Colonic mucosa (tissue), 4 donors: ENCODE measurements at regions not wholly inside any gene's neighbourhood (a gene's known extent, or its start where the extent isn't known, plus 50 kb on each side); places are given as distances from the start of the nearest gene placed in this dataset.

ENCODE experiments used
- DNase-seq: peaks from one replicate; pipeline ENCODE4 v3.0.0-alpha.2; 2020
- H3K27ac ChIP-seq: fragments of 200-600 bp; one replicate; pipeline ENCODE4 v1.8.0; 2021
- H3K27me3 ChIP-seq: fragments of 200-600 bp; one replicate; pipeline ENCODE4 v1.8.0; 2021
- H3K36me3 ChIP-seq: fragments of 200-600 bp; one replicate; pipeline ENCODE4 v1.8.0; 2021
- H3K4me1 ChIP-seq: fragments of 200-600 bp; one replicate; pipeline ENCODE4 v1.8.0; 2021; ENCODE audit warnings: mild to moderate bottlenecking
- H3K4me3 ChIP-seq: fragments of 200-600 bp; one replicate; pipeline ENCODE4 v1.8.0; 2021
- H3K9ac ChIP-seq, 2 donors: one replicate each; pipeline ENCODE4 v1.7.0; 2013; ENCODE audit warnings: control low read depth in 2 of 2, low read depth in 2 of 2, low read length in 2 of 2
- H3K9me3 ChIP-seq: fragments of 200-600 bp; one replicate; pipeline ENCODE4 v1.8.0; 2021
- intact Hi-C: fragments of 100-400 bp; cut with DNase I; formaldehyde crosslinking; loops from one replicate; pipeline ENCODE4 v1.14.1; 2022
- TF ChIP-seq, protein P1 (sequence below): fragments of 200-600 bp; IDR thresholded peaks from one replicate; pipeline ENCODE4 v1.8.0; 2022; ENCODE audit warnings: antibody characterized with exemption, mild to moderate bottlenecking
- donor health status: healthy.
- donor health status: DM: no; HTN: no; CAD: no.
- donor health status: DM: no; HTN: no; CAD: no.

DNA sequence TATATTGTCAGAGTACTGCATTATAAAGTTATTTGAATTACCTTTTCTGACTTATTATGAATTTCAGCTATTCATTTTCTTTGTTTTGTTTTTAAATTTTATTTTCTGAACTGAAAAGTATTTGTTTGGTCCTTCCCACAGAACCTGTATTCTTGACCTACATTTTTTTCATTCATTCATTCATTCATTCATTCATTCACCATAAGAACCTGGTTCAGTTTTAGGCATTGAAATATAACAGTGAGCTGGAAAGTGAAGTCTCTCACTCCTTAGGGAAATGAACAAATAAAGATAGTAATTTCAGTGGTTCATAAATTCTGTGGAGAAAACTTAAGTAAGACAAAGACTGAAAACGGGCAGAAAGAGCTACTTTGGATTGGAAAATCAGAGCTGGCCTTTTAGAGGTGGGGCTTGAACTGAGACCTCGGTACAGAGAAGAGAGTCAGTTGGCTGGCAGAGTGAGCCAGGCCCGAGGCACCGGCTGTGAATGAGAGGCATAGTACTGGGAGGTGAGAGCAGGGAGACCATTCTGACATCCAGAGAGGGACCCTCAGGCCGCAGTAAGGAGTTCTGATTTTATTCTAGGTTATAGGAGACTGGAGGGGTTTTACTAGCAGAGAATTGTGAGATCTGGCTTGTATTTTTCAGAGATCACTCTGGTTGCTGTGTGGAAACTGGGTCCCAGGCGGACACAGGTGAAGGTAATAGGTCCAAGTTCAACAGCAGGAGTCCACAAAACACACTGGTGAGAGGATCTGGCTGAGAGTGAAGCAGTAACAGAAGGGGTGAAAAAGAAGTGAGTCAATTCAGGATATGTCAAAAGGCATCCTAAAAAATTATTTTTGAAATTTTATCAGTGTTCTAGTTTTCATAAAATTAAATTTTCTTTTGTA lies 75.8 kb upstream of the FN1 start:
- H3K27ac ChIP-seq: no peak overlapping the region
- H3K4me1 ChIP-seq: no peaks in the 10 kb centered on the region
- TF ChIP-seq, protein P1, sequence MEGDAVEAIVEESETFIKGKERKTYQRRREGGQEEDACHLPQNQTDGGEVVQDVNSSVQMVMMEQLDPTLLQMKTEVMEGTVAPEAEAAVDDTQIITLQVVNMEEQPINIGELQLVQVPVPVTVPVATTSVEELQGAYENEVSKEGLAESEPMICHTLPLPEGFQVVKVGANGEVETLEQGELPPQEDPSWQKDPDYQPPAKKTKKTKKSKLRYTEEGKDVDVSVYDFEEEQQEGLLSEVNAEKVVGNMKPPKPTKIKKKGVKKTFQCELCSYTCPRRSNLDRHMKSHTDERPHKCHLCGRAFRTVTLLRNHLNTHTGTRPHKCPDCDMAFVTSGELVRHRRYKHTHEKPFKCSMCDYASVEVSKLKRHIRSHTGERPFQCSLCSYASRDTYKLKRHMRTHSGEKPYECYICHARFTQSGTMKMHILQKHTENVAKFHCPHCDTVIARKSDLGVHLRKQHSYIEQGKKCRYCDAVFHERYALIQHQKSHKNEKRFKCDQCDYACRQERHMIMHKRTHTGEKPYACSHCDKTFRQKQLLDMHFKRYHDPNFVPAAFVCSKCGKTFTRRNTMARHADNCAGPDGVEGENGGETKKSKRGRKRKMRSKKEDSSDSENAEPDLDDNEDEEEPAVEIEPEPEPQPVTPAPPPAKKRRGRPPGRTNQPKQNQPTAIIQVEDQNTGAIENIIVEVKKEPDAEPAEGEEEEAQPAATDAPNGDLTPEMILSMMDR: no peak
- no peaks in the 10 kb centered on the region for H3K9me3 ChIP-seq
- H3K4me3 ChIP-seq: no peak overlapping the region
- H3K9ac ChIP-seq: no peak overlapping the region
- intact Hi-C loops: no loop called here
- no peaks in the 10 kb centered on the region for H3K36me3 ChIP-seq
- DNase-seq: no peak
- no peaks in the 10 kb centered on the region for H3K27me3 ChIP-seq

DNA sequence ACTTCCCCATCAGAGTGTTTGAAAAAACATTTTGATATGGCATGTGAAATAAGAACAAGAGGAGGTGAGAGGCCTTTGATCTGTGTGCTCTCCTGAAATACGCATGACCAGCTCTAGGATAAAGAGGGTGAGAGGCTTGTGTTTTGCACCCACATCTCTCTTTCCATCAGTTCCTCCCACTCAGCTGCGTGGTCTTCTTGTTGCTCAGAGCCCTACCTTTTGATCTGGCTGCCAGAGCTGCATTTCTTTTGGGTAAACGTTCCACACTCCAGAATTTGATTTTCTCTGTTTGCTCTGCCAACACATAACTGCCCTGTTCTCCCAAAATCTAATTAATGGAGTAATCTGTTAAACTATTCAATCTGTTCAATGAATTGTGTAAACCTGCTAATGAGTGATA lies 72.0 kb upstream of the FN1 start:
- no peaks in the 10 kb centered on the region for H3K27me3 ChIP-seq
- TF ChIP-seq, protein P1: no peak

DNA sequence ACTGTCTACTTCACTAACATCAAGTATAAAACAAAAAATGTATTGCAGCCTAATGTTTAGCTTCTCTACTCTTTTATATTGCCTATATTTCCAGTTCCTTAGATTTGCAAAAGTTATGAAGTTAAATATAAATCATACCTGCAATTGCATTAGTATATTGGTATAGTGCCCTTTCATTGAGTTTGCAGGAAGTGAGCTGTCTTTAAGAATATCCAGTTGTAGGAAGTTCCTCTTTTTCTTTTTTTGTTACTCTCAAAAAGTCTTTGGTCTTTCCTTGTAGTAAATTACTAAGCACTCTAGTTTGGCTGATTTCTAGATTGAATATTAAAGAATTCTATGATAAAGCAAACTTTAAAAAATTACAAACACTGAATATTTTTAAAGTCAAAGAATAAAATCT lies 71.3 kb upstream of the FN1 start:
- Histone ChIP-seq H3K9ac (no peak overlapping the region), H3K36me3 (no peaks in the 10 kb centered on the region), H3K9me3 (no peaks in the 10 kb centered on the region), H3K4me3 (no peak overlapping the region), H3K27ac (no peak overlapping the region), H3K4me1 (no peaks in the 10 kb centered on the region), H3K27me3 (no peaks in the 10 kb centered on the region)
- intact Hi-C loops: no loop called here
- TF ChIP-seq, protein P1: no peak
- DNase-seq: no peak

More for the DNA sequence above, 72.0 kb upstream of the FN1 start:
- Histone ChIP-seq H3K9me3 (no peaks in the 10 kb centered on the region), H3K36me3 (no peaks in the 10 kb centered on the region), H3K9ac (no peak overlapping the region), H3K4me1 (no peaks in the 10 kb centered on the region), H3K4me3 (no peak overlapping the region), H3K27ac (no peak overlapping the region)
- no peak for DNase-seq
- intact Hi-C loops: no loop called here

DNA sequence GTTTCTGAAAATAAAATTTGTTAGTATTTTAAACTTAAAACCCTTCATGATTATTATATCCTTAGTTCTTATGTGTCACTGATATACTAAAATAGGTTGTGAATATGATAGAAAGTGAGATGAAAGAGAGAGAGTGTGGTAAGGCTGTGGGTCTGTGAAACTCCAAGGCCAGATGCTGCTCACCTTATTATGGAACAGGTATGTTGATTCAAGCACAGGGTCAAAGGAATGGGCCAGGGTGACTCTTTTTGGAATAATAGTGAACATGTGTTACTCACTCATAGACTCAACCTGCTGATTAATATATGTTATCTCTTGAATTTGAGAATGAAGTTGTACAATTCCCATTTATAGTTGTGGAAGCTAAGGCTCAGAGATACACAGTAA lies 70.7 kb upstream of the FN1 start:
- no peaks in the 10 kb centered on the region for H3K4me1 ChIP-seq
- intact Hi-C loops: no loop called here
- no peaks in the 10 kb centered on the region for H3K36me3 ChIP-seq
- DNase-seq: no peak
- H3K4me3 ChIP-seq: no peak overlapping the region
- H3K9ac ChIP-seq: no peak overlapping the region
- H3K27me3 ChIP-seq: no peaks in the 10 kb centered on the region
- no peaks in the 10 kb centered on the region for H3K9me3 ChIP-seq
- H3K27ac ChIP-seq: no peak overlapping the region
- TF ChIP-seq, protein P1: no peak

DNA sequence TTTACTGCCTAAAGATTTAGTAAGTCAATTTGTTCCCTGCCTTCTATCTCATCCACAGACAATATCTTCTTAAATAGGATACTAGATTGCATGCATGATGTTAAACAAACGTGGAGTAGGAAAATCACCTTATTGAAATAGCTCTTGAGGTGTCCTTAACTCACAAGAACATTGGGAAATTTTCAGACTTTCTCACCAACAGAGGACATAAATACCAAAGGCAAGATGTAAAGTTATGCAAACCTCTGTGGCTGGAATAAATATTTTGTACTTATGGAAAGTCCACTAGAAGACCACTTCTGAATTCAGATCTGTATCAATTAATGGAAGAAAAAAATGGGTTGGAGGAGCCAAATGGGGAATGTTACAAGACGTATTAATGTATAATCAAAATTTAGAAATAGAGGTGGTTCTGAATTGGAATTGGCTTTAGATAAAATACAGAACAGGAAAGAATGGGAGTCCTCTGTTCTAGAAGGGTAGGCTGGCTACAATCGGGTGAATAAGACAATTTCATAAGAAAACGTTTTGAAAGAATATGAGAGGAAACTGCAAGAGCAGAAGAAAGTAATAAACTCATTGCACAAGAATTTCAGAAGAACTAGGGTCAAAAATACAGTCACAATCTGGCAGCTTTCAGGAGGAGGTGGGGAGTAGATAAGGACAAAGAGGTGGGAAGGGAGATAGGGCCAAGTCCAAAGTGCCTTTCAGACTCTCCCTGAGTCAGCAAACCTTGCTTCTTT lies 69.3 kb upstream of the FN1 start:
- H3K4me3 ChIP-seq: no peak overlapping the region

More for the DNA sequence above, 69.3 kb upstream of the FN1 start:
- no peak overlapping the region for H3K27ac ChIP-seq
- intact Hi-C loops: no loop called here
- DNase-seq: peak; percentile 54
- H3K36me3 ChIP-seq: no peaks in the 10 kb centered on the region
- no peaks in the 10 kb centered on the region for H3K27me3 ChIP-seq
- TF ChIP-seq, protein P1: no peak
- no peaks in the 10 kb centered on the region for H3K4me1 ChIP-seq
- no peak overlapping the region for H3K9ac ChIP-seq
- no peaks in the 10 kb centered on the region for H3K9me3 ChIP-seq
